PFSK-1 (cell line): ENCODE measurements at regions not wholly inside any gene's neighbourhood (a gene's known extent, or its start where the extent isn't known, plus 50 kb on each side); places are given as distances from the start of the nearest gene placed in this dataset.

ENCODE experiments used
- FOXP2 ChIP-seq: optimal IDR thresholded peaks from 2 replicates; pipeline ENCODE3; 2011; ENCODE audit warnings: borderline replicate concordance, control low read depth, inconsistent platforms; ENCODE audit not compliant: insufficient read depth; ENCODE audit errors: extremely low read length, extremely low read depth
- POLR2AphosphoS5 ChIP-seq: IDR thresholded peaks from 2 replicates; pipeline ENCODE4 v1.6.1; 2012; ENCODE audit warnings: low read depth, mild to moderate bottlenecking, control low read depth, low read length, moderate library complexity
- SIN3A ChIP-seq: IDR thresholded peaks from 2 replicates; pipeline ENCODE4 v1.6.1; 2012; ENCODE audit warnings: mild to moderate bottlenecking, low read length, moderate library complexity, borderline replicate concordance; ENCODE audit not compliant: insufficient read depth
- TAF1 ChIP-seq: IDR thresholded peaks from 2 replicates; pipeline ENCODE4 v1.6.1; 2012; ENCODE audit warnings: low read length, control low read depth, borderline replicate concordance; ENCODE audit not compliant: insufficient read depth
- TF ChIP-seq, protein P1 (sequence below), 2 experiments: IDR thresholded peaks; 2 replicates each; pipeline versions ENCODE4 v1.6.1 to v1.8.0; 2011 to 2012; ENCODE audit warnings: low read depth in 2 of 2, low read length in 2 of 2, control low read depth in 1 of 2, inconsistent platforms in 1 of 2, mild to moderate bottlenecking in 1 of 2, moderate library complexity in 1 of 2; ENCODE audit not compliant: insufficient read depth in 1 of 2

DNA sequence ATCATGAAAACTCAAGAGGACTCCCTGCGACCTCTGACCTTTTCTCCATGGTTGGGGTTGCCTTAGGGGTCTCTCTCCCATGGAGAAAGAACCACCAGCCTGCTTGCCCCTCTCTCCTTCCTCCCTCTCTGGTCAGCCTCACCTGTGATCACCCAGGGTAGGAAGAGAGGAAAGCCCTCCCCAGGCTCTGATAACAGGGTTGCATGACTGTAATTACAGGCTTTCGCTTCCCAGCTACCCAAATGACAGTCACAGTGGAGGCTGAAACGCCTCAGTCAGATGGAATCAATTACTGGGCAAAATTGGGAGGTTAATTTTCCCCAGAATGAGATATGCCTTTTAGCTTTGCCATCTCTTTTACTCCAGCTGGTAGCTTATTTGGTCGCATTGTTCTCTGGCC is 265.8 kb upstream of the SOX9 start:
- TF ChIP-seq TAF1 (no peak), SIN3A (no peak), POLR2AphosphoS5 (no peak), FOXP2 (no peak)
- TF ChIP-seq, protein P1, sequence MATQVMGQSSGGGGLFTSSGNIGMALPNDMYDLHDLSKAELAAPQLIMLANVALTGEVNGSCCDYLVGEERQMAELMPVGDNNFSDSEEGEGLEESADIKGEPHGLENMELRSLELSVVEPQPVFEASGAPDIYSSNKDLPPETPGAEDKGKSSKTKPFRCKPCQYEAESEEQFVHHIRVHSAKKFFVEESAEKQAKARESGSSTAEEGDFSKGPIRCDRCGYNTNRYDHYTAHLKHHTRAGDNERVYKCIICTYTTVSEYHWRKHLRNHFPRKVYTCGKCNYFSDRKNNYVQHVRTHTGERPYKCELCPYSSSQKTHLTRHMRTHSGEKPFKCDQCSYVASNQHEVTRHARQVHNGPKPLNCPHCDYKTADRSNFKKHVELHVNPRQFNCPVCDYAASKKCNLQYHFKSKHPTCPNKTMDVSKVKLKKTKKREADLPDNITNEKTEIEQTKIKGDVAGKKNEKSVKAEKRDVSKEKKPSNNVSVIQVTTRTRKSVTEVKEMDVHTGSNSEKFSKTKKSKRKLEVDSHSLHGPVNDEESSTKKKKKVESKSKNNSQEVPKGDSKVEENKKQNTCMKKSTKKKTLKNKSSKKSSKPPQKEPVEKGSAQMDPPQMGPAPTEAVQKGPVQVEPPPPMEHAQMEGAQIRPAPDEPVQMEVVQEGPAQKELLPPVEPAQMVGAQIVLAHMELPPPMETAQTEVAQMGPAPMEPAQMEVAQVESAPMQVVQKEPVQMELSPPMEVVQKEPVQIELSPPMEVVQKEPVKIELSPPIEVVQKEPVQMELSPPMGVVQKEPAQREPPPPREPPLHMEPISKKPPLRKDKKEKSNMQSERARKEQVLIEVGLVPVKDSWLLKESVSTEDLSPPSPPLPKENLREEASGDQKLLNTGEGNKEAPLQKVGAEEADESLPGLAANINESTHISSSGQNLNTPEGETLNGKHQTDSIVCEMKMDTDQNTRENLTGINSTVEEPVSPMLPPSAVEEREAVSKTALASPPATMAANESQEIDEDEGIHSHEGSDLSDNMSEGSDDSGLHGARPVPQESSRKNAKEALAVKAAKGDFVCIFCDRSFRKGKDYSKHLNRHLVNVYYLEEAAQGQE (IDR thresholded peaks at IDR 0.05; ENCODE audit: insufficient read depth in 1 of 2, low read depth in 2 of 2, low read length in 2 of 2) = no peak

DNA sequence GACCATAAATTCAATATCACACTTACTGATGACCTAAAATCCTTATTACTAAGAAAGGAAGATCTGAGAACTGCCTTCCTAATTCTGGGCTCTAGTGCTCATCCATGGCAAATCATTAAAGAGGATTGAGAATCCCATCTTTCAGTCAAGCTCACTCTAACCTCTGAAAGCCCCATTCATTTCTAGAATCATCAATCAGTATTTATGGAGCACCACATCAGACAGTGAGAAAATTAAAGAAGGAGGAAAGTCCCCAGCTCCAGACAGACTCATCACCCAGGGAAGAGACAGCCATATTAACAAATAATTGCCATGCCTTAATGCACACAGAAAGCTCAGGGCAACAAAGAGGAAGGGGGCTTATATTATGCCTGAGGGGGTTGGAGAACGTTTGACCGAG is 256.1 kb upstream of the SOX9 start:
- TF ChIP-seq, protein P1 (IDR thresholded peaks at IDR 0.05; ENCODE audit: insufficient read depth in 1 of 2, low read depth in 2 of 2, low read length in 2 of 2) = no peak
- TF ChIP-seq POLR2AphosphoS5 (no peak), FOXP2 (no peak), TAF1 (no peak), SIN3A (no peak)

DNA sequence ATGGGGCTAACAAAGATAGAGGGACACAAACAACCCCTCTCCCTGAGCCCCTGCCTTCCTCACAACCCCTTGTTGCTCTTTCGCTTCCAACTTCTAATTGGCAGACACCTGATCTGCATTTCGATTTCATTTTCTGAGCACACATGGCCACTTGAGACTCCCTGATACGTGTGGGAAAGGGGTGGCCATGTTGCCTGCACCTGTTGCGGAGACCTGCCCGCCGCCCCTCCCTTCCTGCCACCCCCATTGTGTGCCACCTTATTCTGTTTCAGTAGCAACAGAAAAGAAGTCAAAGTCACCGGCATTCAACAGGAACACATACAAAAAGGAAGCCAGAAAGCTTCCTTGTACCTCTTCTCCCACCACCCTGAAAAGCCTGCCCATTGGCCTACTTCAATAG is 254.7 kb upstream of the SOX9 start:
- TF ChIP-seq SIN3A = no peak
- TF ChIP-seq TAF1 = no peak
- TF ChIP-seq, protein P1 (IDR thresholded peaks at IDR 0.05; ENCODE audit: insufficient read depth in 1 of 2, low read depth in 2 of 2, low read length in 2 of 2) = no peak
- TF ChIP-seq FOXP2 = no peak
- no peak for TF ChIP-seq POLR2AphosphoS5

DNA sequence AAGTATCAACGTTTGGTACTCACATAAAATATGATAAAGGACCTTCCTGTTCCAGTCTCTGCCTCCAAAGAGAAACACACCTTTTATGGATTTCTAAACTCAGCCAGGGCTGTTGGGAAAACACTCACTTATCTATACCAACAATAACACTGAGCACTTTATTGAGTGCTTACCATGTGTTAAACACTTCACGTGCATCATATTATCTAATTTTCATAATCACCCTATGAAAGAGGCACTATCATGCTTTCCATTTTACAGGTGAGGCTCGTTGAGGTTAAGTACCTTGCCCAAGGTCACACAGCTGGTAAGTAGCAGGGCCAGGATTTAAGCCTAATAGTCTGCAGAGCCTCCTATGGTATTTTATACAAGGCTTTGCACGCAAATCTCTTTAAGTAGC is 251.5 kb upstream of the SOX9 start:
- TF ChIP-seq, protein P1 (IDR thresholded peaks at IDR 0.05; ENCODE audit: insufficient read depth in 1 of 2, low read depth in 2 of 2, low read length in 2 of 2) = no peak

DNA sequence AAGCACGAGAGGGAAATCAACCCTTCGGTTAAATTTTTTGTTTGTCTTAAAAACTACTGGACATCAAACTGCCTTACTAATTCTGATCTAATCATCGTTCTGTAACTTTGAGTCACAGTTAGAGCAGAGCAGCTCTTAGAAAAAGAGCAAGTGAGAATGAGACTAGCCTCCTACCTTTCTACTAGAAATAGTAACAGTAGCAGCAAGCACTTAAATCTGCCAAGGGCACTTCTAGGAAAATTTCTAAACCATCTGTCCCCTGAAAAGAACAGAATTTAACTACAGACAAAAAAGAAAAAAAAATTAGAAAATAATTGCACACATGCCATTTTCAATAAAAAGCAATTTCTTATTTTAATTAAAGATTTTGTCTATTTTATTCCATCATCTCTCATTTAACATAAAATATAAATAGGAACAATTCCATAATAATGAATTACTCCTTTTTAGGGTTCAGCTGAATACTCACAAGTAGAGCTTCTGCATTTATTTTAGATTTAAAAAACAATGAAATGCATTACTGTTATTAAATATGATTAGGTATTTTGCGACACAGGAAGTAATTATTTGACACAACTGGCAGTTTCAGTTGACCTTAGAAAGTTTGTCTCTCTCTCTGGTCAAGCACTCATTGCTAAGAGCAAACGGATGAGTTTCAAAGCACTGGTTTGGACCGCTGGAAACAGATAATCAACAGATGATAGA is 250.8 kb upstream of the SOX9 start:
- TF ChIP-seq TAF1 (no peak), SIN3A (no peak), POLR2AphosphoS5 (no peak), FOXP2 (no peak)
- TF ChIP-seq, protein P1 (IDR thresholded peaks at IDR 0.05; ENCODE audit: insufficient read depth in 1 of 2, low read depth in 2 of 2, low read length in 2 of 2) = no peak
